Daoy (cell line): ENCODE measurements at regions not wholly inside any gene's neighbourhood (a gene's known extent, or its start where the extent isn't known, plus 50 kb on each side); places are given as distances from the start of the nearest gene placed in this dataset.

ENCODE experiments used
- DNase-seq: peaks from one replicate; pipeline ENCODE4 v3.0.0-alpha.2; 2015; ENCODE audit warnings: low read depth

DNA sequence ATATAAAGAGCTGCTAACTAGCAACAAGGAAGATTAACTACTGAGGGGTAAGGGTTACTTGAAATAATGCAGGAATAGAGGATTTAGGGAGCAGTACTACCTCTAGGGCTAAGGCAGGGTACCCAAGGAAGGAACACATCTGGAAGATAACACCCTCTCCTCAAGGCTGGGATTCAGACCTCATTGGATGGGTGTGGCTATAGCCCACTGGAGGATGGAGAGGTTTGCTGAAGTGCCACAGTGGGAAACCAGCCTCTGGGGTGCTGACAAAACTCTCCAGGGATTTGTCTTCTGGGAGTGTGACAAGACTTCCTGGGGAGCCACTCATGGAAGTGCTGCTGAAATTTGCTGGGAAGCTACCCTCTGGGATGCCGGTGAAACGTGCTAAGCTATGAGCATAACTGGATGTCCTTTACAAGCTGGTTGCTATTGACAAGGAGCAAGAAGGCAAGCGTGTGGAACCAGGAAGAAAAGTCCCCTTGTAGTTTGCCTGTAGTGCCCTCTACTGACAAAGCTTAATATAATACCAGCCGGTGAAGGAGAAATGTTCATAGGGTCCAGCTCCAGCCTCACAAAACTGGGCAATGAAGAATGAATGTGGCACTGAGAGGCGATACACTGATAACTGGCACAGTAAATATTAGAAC lies 122.8 kb upstream of the USP24 start:
- peak; percentile 64 for DNase-seq

DNA sequence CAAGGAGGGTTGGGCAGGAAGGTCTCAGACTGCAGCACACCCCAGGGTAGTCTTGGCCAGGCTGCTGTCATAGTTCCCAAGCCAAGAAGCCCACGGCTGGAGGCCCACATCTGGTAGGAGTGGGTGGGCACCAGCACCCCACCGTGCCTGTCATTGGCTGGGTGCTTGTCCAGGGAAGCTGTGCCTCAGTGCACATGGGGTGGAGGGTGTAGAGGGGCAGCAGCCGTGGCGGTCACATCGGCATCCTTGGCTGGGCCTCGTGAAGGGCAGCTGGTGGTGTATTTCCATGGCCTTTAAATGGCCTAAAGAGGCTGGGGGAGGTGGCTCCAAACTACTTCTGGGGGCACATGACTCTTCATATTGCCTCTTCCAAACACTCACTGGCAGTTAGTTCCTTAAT lies 119.6 kb upstream of the USP24 start:
- DNase-seq, result no peak

DNA sequence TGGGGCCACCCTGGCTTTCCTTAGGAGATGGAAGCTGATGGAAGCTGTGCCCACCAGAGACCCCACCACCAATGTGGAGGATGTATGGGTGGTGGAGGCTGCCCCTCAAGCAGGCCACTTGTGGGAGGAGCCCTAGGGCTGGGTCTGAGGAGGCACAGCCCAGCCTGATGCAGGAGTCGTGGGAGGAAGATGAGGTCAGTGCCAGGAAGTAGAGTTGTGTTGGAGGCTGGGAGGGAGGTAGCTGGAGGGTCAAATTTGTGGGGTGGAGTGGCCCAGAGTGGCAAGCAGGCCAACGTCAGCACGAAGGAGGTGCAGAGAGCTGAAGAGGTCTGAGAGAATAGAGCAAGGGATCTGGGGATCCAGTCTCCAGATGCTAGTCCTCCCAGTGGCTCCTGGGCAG lies 119.0 kb upstream of the USP24 start:
- peak; percentile 44 for DNase-seq

DNA sequence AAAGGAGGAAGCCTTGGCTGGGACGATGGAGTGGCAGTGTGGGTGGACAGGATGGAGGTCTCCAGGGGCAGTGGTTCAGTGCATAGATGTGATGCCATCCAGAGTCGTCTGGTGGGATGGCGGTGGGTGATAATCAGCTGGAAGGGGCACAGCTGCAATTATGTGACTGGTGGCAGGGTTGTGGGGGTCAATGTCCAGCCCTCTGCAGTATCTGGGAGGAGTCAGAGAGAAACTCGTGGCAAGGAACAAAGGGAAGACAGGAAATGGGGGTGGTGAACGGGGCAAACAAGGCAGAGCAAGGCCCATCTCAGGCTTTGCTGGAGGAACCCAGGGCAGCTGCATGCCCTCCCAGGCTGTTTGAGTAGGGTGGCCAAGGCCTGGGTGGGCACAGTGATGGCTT lies 118.3 kb upstream of the USP24 start:
- DNase-seq, result no peak

DNA sequence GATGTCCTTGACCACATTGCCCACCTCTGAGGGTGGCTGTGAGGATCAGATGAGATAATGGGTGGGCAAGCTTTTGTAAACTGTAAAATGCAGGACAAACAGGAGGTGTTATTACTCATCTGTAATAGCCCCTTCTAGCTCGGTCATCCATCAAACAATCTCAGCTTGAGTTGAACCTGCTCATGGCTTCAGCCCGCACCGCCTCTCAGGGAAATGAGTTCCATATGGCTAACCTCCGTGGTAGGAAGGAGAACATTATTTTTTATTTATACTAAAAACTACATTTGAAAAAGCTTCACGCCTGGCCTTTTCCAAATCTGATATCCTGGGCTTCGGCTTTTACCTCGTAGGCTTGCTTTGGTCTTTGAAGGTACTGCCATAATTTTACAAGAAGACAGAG lies 116.2 kb upstream of the USP24 start:
- DNase-seq, result no peak

DNA sequence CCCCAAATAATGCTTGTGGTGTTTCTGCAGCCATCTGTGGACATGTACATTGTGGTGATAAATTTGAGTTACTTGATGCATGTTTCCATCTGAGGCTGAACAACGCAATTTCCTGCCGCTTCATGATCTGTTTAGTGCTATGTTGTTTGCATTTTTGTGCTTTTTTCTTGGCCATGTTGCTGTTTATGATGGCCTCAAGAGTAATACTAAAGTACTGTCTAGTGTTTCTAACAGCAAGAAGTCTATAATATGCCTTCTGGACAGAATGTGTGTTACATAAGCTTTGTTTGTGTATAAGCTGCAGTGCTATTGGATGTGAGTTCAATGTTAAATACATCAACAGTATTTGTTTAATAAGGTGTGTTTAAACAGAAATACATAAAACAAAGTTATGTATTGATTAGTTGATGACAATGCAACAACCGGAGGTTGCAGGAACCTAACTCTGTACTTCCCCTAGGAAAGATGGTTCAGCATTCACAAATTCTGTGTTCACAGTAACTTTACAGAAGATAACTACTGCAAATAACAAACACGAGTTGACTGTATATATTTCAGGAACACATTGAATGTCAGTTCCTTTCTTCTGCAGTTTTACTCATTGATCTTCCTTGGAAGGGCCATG lies 114.8 kb upstream of the USP24 start:
- DNase-seq, result no peak

DNA sequence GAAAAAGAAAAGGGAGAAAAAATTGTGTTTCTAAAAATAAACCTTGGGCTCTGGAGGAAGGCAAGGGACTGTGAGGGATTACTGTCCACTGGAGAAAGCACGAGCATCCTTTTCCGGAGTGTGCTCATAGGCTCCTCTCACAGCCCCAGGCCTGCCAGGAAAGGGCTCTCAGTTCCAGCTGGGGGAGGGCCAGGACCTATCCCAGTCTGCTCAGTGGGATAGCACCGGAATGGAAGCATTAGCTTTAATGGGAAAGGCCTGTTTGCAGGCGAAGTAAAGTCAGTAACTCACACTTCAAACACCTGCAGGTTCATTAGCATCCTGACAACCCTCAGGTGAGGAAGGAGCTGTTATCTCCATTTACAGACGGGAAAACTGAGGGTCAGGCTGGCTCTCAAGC lies 113.9 kb upstream of the USP24 start:
- no peak for DNase-seq

DNA sequence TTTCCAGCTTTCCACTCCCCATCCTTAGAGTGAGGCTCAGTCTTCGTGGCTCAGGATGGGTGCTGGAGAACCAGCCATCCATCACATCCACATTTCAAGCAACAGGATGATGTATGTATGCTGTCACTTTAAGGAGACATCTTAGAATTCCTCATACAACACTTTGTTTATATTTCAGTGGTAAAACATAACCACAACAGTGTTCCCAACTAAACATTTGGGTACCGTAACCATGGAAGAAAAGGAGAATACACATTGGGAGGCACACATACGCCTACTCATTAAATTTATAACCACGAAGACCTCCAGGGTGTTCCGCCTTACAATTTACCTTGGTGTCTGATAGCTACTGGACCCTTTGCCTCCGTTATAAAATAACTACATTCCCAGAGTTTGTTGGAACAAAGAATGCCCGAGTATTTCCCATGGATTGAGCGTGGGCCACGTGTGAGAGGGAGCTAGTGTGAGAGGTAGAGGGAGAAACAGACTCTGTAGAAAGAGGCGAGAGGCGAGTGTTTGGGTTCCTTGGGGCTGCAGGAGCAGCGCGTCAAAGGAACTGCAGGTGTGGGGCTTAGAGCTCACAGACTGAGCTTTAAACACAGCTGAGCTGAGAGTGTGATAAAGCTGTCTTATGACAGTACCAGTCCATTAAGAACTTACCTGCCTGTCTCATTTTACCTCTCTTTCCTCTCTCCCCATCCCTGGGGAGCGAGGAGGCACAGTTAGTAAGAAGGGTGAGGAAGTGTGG lies 111.5 kb upstream of the USP24 start:
- peak; percentile 22 for DNase-seq

DNA sequence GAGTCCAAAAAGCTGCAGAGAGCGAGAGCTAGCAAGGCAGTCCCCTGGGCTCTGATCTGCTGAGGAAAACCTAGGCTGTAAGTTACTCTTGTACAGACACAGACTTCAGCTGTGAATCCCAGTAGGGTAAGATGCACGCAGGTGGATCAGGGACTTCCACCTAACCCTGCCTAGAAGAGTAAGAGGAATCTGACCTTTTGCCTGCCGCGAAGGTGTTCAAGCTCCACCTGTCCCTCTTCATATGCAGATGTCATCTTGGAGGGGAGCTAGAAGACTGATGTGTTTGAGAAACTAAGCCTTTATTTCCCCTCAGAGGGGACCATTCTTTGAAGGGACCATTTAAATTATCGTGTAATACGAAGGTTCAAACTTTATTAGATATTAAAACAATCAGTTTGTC lies 108.6 kb upstream of the USP24 start:
- DNase-seq, result no peak

DNA sequence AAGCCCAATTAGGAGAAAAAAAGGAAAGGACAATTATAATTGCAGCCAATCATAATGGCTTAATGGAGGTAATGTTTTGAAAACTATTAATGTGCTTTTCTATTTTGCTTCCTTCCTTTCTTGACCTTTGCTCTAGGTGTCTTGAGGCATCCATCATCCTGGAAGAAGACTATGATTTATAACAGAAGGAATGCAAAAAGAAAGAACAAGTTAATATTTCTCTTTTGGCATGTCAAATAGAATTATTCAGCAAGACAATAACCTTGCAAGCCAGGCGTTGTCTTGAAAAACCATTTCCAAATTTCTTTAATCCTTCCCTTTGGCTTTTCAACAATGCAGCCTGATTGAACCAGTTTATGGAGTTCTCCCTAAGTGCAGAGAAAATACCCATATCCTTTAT lies 107.7 kb upstream of the USP24 start:
- no peak for DNase-seq

DNA sequence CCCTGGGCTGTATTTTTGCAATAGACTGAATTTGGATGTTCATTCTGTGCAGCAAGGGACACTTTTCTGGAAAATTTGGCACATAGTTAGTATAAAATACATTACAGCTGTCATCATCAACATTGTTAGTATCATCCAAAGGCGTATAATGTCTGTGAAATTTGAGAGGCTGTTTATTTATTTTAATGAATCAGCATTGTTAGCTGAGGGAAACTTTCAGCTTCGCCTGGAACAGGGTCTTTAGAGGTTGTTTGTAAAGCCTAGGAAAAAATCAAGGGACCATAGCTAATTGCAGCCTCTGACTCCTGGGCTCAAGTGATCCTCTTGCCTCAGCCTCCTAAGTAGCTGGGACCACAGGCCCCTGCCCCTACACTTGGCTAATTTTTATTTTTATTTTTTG lies 106.8 kb upstream of the USP24 start:
- peak; percentile 30 for DNase-seq

DNA sequence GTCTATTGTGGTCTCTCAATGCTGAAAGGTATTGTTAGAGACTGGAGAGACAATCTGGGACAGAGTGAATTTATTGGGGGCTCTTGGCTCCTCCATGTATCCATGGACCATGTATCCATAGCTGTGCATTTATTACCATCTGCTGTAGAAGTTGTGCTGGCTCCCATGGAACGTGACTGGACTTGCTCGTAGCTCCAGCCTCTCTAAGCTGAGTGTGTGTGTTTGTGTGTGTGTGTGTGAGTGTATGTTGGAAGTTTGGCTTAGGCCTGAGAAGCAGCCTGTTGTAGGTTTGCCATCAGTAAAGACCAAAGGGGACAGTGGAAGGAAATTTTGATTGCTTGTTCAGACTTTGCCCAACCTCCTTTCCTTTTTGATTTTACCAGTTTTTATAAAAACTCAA lies 105.7 kb upstream of the USP24 start:
- DNase-seq, result no peak

DNA sequence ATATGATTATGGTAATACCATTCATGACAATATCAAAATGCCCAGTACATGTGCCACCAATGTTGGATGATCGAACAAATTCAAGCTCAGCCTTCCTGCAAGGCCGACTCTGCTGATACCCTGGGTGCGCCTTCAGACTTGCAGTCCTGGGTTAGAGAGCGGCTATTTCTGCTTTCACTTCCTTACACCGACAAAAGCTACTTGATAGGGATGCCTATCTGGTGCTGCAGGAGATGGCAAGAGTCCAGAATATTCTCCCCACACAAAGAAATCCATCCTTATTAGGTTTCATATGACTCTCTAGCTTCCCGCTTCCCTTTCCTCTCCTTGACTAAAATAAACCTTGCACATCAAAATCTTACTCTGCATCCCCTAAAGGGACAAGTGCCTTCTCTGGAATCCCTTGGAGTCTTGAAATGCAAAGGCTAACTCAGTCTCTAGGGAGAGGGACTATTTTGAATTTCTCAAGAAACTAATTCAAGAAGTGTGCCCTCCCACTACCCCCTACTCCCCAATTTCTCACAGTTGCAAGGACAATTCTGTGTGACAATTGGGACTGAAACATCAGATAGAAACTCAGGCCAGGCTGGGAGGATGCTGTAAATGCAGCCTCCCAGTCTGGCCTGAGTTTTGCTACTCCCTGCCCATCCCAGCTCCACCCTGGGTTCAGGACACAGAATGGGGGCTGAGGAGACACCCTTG lies 103.1 kb upstream of the USP24 start:
- DNase-seq, result peak; percentile 36

DNA sequence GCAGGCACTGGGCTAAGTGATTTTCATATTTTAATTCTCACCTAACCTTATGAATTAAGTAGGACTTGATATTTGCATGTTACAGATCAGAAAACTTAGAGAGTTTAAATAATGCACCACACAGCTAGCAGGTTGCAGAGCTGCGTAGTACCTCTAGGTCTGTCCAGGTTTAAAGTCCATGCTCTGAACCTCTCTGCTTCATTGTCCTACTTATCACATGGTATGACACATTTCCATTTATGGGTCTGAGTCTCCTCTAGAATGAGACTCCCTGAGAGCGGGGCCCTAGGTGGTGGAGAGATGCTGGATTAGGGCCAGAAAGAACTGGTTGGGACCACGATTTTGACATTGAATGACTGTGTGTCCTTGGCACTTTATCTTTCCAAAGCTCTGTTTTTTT lies 102.5 kb upstream of the USP24 start:
- no peak for DNase-seq

DNA sequence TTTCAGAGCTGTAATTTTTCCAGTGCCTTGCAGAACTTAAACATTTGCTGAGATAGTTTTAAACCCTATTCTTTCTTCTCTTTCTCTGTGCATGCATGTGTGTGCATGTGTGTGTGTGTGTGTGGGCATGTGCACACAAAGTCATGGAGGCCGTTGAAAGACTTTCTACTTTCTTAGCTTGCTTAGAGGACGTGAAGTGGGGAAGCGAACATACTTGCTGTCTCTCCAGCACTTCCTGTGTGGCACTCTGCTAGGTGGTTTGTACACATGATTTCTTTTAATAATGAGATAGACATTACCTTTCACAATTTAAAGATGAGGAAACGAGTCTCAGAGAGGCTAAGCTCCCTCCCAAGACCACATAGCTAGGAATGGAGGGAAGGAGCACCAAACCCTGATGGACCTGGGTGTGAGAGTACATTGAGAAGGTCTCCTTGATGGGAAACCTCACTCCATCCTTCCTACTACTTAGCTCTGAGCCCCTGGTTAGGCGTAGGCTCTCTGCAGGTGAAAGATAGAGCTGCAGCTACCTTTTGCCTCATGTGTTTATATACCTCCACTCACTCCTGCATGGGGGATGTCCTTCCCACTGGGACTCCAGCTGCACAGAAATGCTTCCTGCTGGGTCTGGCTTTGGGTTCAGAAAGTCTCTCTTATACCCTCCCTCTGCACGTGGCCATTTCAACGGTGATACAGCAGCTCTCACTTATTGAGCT lies 101.9 kb upstream of the USP24 start:
- DNase-seq, result no peak

DNA sequence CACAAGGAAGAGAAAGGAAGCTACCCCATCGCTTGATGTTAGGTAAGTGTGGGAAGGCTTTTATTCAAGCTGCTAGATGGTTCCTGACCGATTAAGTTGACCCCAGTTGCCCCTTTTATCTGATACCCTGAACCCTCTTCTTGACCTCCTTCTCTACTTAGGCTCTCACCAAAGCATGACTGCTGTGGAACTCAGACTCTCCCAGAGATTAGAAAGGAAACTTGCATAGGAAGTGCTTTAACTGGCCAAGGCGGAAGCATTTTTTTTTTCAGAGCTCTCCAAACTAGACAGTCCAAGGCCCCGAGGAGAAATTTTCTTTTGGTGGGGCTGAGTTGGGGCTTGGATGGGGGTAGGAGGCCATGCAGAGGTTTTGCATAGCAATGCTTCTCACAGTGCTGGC lies 101.3 kb upstream of the USP24 start:
- DNase-seq, result no peak

DNA sequence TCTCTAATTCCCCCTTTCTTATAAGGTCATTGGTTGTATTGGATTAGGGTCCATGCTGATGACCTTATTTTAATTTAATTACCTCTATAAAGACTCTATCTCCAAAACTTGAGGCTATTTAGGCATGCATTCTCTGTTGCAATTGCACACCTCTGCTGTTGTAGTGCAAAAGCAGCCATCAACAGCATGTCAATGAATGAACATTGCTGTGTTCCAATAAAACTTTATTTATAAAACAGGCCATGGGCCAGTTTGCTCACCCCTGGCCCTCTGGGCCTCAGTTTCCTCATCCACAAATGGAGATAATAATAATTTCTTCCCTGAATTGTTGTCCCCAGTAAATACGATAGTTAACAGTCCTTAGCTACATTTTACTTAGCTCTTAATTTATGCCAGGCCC lies 100.4 kb upstream of the USP24 start:
- no peak for DNase-seq

DNA sequence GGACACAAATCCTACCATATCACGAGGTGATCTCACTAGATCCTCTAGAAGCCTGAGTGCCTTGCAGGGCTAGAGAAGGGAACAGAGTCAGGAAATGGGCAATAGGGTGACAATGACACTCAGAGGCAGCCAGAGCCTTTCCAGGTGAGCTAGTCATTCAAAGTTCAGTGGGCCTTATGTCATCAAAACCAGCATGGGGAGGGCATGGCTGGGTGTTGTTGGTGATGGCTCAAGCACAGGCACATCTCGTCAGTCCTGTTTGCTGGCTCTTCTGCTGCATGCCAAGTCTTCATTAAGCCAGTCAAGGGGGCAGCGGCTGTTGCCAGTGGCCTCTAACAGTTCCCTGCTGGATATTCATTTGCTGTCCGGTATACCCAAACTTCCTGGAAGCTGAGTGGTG lies 99.6 kb upstream of the USP24 start:
- DNase-seq, result no peak

DNA sequence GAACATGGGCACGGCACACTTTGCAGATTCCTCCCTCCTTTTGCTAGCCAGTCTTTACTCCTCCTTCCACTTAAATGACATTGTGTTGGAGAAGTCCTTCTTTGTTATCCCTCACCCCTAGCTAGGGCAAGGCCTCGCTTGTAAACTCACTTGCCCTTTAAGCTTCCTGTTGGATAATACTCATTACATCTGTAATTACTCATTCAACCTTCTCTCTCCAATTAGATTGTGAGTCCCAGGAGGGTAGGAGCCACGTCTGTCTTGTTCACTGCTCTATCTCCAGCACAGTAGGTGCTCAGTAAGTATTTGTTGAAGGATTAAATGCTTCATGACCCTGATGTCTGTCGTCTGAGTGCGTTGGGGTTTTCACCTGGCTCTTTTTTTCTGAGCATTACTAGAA lies 98.7 kb upstream of the USP24 start:
- no peak for DNase-seq

DNA sequence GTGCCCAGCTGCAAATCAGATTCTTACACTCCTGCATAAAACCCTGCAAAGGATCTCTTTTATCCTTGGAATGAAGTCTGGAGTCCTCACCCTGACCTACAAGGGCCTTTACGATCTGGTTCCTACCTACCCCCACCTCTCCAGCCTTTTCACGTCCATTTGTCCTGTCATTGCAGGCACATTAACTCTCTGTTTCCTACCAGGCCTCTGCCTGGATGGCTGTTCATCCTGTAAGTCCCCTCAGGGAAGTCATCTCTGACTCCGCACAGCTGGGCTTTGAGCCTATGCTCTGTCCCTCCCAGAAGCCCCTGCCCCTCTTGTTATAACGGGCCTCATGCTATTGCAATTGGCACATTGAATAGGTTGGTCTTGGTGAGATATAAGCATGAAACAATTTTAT lies 96.8 kb upstream of the USP24 start:
- DNase-seq, result no peak

DNA sequence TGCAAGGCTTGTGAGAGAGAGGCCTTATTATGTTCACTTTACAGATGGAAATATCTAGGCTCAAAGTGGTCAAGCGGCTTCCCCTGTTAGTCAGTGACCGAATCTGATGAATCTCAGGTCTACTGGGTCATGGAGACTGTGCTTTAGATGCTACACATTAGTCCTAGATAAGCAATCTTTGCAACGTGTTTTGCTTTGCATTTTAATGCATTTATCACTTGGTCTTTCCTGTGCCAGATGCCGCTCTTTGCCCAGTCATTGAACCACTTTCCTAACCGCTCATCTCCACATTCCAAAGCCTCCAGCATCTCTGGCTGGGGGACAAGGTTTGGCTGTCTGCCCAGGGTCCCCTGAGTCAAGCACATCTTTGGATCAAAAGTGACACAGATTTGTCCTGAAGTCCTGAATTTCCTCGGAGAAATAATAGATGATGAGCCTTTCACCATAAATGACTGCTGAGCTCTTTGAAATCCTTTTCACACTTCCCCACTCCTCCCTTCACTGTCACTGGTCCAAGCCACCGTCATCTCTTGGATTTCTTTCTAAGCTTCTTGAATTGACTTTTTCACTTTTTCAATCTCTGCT lies 96.0 kb upstream of the USP24 start:
- DNase-seq, result peak; percentile 77

DNA sequence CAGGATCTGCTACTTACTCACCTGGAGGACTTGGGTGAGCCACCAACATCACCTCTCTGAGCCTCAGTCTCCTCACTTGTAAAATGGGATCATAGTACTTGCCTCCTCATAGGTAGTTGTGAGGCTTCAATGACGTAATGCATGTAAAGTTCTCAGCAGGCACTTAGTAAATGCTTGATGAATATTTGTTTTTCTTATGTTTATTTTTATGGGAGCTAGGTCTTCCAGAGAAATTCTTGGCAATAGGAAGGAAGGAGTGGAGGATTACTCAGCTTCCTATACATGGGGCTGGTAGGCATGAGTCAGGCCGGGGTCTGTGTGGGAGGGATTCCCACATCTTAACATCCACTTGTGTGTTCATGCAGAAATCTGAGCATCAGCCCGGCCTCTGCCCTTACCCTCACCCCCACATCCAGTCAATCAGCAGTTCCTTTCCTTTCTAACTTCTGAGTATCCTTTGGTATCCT lies 95.4 kb upstream of the USP24 start:
- peak; percentile 98 for DNase-seq
